ENCODE measurements at regions not wholly inside any gene's neighbourhood (a gene's known extent, or its start where the extent isn't known, plus 50 kb on each side); places are given as distances from the start of the nearest gene placed in this dataset.
"Not testable (repeated sequence)": the region's sequence is repeated elsewhere in the genome, so short reads cannot be mapped to it uniquely, and the experiment has no call there.

DNA sequence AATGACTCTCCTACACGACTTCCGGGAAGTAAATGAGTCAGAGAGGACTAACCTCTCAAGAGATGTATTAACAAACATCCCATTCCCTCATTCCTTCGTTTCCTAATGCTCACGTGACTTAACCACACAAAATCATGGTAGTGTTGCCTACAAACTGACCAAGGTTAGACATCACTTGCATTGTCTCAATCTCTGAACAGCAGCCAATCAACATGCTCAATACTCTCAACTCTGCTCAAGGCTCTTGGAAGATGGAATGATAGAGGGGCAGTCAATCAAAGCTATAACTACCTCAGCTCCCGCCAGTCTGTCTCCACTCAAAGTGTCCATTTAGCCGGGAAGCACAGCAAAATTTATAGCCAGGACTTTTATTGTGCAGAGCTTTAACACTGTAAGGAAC is 143.8 kb upstream of the PIK3R1 start:
- H3K27ac ChIP-seq: no peak overlapping the region
- no peak for DNase-seq (ENCODE audit: low read depth, low spot score)

- no peak overlapping the region for H3K27ac ChIP-seq
Measured at GRCh38 chr5:68071282-68071632, 144.3 kb upstream of the PIK3R1 start.

GRCh38 chr5:68070591-68071281 is 144.8 kb upstream of the PIK3R1 start:
- no peak overlapping the region for H3K27ac ChIP-seq
- DNase-seq (ENCODE audit: low read depth, low spot score): no peak

More at GRCh38 chr5:68071282-68071632, 144.3 kb upstream of the PIK3R1 start:
- DNase-seq (ENCODE audit: low read depth, low spot score): no peak

DNA sequence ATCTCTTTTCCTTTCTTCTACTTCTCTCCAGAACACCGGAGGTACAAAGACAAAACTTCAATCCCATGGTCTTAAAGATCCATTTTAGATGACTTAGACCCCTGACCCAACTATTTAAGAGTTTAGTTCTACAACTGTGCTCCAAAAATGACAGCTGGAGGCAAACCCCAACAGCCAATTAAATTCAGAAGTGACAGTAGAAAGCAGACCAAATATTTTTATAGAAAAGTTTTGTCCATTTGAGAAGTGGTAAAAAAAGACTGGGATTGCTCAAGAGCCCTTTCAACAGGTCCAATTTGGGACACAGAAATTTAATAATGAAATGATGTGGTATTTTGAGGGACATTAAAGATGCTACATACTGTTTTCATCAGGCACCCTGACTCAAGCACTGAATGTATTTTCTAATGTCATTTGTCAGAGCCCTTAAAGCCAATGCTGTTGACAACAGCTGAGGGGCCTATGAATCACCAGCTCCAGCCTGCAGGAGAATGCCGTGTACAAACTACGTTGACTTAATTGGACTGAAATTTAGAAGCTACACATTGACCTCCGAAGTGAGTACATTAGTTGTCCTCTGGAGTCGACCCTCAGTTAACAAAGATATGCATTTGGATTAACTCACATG is 147.5 kb upstream of the PIK3R1 start:
- no peak overlapping the region for H3K27ac ChIP-seq
- DNase-seq (ENCODE audit: low read depth, low spot score): no peak

DNA sequence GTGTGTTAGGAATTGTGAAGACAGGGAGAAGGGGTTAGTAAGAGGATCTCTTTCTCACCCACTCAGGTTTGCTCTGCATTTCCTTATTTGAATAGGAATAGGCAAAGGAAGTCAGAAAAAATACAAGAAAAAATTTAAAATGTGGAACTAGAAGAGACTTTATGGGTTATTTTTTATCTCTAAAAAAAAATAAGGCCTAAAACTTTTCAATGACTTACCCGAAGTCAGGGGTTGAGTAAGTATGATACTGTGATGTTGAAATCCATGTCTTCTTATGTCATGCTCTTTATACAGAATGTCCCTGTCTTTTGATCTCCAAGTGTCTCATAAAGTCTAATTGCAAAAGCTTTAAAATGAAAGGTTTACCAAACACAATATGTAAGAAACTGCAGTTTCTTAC is 148.3 kb upstream of the PIK3R1 start:
- no peak overlapping the region for H3K27ac ChIP-seq
- no peak for DNase-seq (ENCODE audit: low read depth, low spot score)

GRCh38 chr5:68066277-68066955 is 149.1 kb upstream of the PIK3R1 start:
- no peak for DNase-seq (ENCODE audit: low read depth, low spot score)
- peak overlapping the region; percentile 28 for H3K27ac ChIP-seq

GRCh38 chr5:68065321-68065720 is 150.2 kb upstream of the PIK3R1 start:
- not testable (repeated sequence) for DNase-seq (ENCODE audit: low read depth, low spot score); H3K27ac ChIP-seq

GRCh38 chr5:68060382-68060781 is 155.2 kb upstream of the PIK3R1 start:
- no peak overlapping the region for H3K27ac ChIP-seq
- DNase-seq (ENCODE audit: low read depth, low spot score): no peak

DNA sequence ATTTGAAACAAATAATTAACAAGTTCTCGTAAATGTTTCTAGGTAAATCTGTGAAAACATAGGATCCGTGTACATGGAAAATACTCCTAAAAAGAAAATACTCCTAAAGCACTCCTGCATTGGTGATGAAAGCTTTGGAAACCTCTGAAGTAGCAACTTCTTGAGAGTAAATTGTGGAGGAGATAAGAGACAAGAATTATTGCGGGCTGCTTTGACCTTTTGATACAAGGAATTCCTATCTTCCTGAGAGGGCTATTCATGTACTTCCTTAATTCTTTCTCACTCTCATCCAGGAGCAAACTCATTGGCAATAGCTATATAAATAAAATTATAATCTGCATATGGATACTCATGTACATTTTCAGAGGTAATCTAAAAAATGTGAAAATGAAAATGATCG is 158.4 kb upstream of the PIK3R1 start:
- no peak overlapping the region for H3K27ac ChIP-seq
- DNase-seq (ENCODE audit: low read depth, low spot score): no peak

- no peak for DNase-seq (ENCODE audit: low read depth, low spot score)
- H3K27ac ChIP-seq: no peak overlapping the region
Measured at GRCh38 chr5:68055686-68056085, 159.9 kb upstream of the PIK3R1 start.

DNA sequence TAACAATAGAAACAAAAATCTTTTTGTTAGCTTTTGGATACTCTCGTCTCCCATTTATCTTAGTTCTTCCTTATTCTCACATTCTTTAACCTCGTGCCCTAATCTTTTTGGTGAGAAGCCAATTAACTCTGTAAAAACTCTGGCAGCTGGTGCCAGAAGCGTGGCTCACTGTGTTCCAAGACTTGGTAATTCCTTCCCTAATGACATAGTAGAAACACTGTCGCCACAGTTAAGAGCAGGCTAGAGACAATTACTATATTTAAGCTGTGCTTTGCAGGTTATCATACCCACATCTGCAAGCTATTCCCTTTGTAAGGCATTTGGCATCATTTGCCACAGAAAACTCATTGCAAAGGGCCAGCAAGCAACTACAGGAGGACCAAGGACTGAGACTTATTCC is 160.9 kb upstream of the PIK3R1 start:
- DNase-seq (ENCODE audit: low read depth, low spot score): no peak
- H3K27ac ChIP-seq: no peak overlapping the region

DNA sequence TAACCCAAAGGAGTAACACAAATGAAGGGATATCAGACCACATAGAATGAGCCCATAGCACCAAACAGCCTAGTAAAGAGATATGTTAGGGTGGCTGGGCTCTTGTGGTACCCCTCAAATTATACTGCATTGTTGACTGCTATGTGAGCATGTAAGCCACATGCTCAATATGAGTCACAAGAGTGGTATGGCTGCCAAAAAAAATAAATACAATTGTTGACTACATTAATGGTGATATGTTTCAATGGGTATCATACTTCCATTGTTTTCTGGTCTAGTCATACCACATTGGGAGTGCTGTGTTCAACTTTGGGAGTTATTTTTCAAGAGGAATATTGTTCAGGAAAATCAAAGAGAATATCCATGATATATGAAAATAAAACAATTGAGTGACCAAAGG is 162.4 kb upstream of the PIK3R1 start:
- H3K27ac ChIP-seq: no peak overlapping the region

GRCh38 chr5:68049053-68049713 is 166.4 kb upstream of the PIK3R1 start:
- H3K27ac ChIP-seq: no peak overlapping the region
- DNase-seq (ENCODE audit: low read depth, low spot score): no peak

More for the DNA sequence above, 162.4 kb upstream of the PIK3R1 start:
- DNase-seq (ENCODE audit: low read depth, low spot score): no peak

DNA sequence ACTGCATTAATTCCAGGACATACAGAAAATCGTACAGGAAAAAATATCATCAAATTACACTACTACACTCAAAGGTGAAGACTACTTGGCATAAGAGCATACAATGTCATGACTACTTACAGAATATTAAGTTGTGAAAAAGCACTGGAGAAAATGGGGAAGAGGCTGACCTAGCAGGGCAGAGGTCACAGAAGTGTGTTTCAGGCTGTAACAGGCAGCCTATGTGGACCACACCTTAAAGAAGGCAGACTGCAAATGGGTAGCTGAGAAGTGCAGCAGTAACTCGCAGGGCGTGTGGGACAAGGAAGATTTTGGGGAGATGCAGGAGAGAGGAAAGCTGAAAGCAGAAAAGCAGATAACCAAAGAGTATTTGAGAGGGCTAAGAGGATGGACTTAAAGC is 167.0 kb upstream of the PIK3R1 start:
- H3K27ac ChIP-seq: no peak overlapping the region
- no peak for DNase-seq (ENCODE audit: low read depth, low spot score)

GRCh38 chr5:68048054-68048453 is 167.5 kb upstream of the PIK3R1 start:
- not testable (repeated sequence) for H3K27ac ChIP-seq; DNase-seq (ENCODE audit: low read depth, low spot score)

DNA sequence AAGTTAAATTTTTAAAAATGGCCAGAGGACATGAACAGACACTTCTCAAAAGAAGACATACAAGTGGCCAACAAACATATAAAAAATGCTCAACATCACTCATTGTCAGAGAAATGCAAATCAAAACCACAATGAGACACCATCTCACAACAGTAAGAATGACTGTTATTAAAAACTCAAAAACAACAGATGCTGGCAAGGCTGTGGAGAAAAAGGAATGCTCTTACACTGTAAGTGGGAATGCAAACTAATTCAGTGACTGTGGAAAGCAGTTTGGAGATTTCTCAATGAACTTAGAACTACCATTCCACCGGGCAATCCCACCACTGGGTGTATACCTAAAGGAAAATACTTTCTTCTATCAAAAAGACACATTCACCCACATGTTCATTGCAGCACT is 168.5 kb upstream of the PIK3R1 start:
- DNase-seq (ENCODE audit: low read depth, low spot score): no peak
- peak overlapping the region; percentile 73 for H3K27ac ChIP-seq

DNA sequence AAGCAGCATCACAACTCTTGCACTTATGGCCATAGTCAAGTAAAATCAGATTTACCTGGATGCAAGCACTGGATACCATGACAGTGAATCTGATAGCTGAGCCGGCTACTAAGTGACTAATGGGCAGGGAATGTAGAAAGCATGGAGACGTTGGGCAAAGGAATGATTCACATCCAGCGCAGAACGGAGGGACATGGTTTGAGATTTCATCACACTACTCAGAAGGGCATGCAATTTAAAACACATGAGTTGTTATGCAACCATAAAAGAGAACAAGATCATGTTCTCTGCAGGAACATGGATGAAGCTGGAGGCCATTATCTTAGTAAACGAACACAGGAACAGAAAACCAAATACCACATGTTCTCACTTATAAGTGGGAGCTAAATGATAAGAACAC is 169.1 kb upstream of the PIK3R1 start:
- peak; percentile 87 for DNase-seq (ENCODE audit: low read depth, low spot score)
- peak overlapping the region; percentile 73 for H3K27ac ChIP-seq

DNA sequence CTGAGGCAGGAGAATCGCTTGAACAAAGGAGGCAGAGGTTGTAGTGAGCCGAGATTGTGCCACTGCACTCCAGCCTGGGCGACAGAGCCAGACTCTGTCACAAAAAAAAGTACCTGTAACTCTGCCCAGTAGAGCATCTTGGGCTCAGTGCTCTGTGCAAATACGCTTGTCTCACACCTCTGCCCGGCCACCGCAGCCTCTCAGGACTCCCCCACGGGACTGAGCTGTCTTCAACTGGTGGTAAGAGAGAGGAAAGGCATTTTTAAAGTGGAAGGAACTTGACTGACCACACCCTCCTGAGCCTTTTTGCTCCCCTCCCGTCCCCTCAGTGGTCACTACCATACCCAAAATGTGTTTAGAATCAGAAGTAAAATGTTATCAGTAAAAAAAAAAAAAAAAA is 174.3 kb upstream of the PIK3R1 start:
- no peak for DNase-seq (ENCODE audit: low read depth, low spot score)
- no peak overlapping the region for H3K27ac ChIP-seq

DNA sequence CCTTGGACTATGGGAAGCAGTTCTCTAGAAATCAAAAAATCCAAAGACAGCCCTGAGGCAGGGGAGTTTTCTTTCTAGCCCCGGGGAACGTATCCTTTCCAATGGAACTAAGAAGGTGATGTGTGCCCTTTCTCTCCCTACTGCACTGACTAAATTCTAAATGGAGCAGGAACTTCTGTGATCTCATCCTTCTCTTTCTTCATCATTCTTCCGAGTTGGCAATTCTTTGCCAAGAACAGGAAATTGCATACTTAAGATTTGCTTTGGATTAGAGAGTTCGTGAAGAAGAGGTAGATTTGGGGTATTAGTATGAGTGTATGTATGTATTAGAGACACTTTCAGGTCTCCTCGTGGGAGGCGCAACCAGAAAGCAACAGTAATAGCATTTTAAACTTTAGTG is 178.0 kb upstream of the PIK3R1 start:
- H3K27ac ChIP-seq: no peak overlapping the region
- DNase-seq (ENCODE audit: low read depth, low spot score): no peak

GRCh38 chr5:68033961-68034571 is 181.5 kb upstream of the PIK3R1 start:
- no peak for DNase-seq (ENCODE audit: low read depth, low spot score)
- H3K27ac ChIP-seq: no peak overlapping the region

GRCh38 chr5:68033029-68033428 is 182.5 kb upstream of the PIK3R1 start:
- no peak for DNase-seq (ENCODE audit: low read depth, low spot score)
- no peak overlapping the region for H3K27ac ChIP-seq
